ENCODE measurements at regions not wholly inside any gene's neighbourhood (a gene's known extent, or its start where the extent isn't known, plus 50 kb on each side); places are given as distances from the start of the nearest gene placed in this dataset.

GRCh38 chr3:59553076-59553475 lies 503.3 kb upstream of the CFAP20DC start:
- no peak overlapping the region for H3K9ac ChIP-seq (ENCODE audit: low read depth, low read length)
- H3K27me3 ChIP-seq (ENCODE audit: control insufficient read depth, insufficient read depth, low read length): no peaks in the 10 kb centered on the region
- no peaks in the 10 kb centered on the region for H3K9me3 ChIP-seq (ENCODE audit: control insufficient read depth, insufficient read depth, low read length)
- no peak overlapping the region for H3K4me3 ChIP-seq (ENCODE audit: low read depth, low read length)
- H3K36me3 ChIP-seq (ENCODE audit: control insufficient read depth, insufficient read depth, low read length): no peaks in the 10 kb centered on the region
- no peaks in the 10 kb centered on the region for H3K4me1 ChIP-seq (ENCODE audit: control insufficient read depth, insufficient read depth, low read length)

GRCh38 chr3:59551834-59552233 lies 502.0 kb upstream of the CFAP20DC start:
- Histone ChIP-seq H3K27me3 (ENCODE audit: control insufficient read depth, insufficient read depth, low read length) (no peaks in the 10 kb centered on the region), H3K4me1 (ENCODE audit: control insufficient read depth, insufficient read depth, low read length) (no peaks in the 10 kb centered on the region), H3K9me3 (ENCODE audit: control insufficient read depth, insufficient read depth, low read length) (no peaks in the 10 kb centered on the region), H3K36me3 (ENCODE audit: control insufficient read depth, insufficient read depth, low read length) (no peaks in the 10 kb centered on the region), H3K9ac (ENCODE audit: low read depth, low read length) (no peak overlapping the region), H3K4me3 (ENCODE audit: low read depth, low read length) (no peak overlapping the region)

- Histone ChIP-seq H3K9ac (ENCODE audit: low read depth, low read length) (no peak overlapping the region), H3K36me3 (ENCODE audit: control insufficient read depth, insufficient read depth, low read length) (no peaks in the 10 kb centered on the region), H3K27me3 (ENCODE audit: control insufficient read depth, insufficient read depth, low read length) (no peaks in the 10 kb centered on the region), H3K4me3 (ENCODE audit: low read depth, low read length) (no peak overlapping the region), H3K4me1 (ENCODE audit: control insufficient read depth, insufficient read depth, low read length) (no peaks in the 10 kb centered on the region), H3K9me3 (ENCODE audit: control insufficient read depth, insufficient read depth, low read length) (no peaks in the 10 kb centered on the region)
These were observed 500.1 kb upstream of the CFAP20DC start for GRCh38 chr3:59549962-59550361.

- Histone ChIP-seq H3K27me3 (ENCODE audit: control insufficient read depth, insufficient read depth, low read length) (no peaks in the 10 kb centered on the region), H3K36me3 (ENCODE audit: control insufficient read depth, insufficient read depth, low read length) (no peaks in the 10 kb centered on the region), H3K4me3 (ENCODE audit: low read depth, low read length) (no peak overlapping the region), H3K4me1 (ENCODE audit: control insufficient read depth, insufficient read depth, low read length) (no peaks in the 10 kb centered on the region), H3K9ac (ENCODE audit: low read depth, low read length) (no peak overlapping the region), H3K9me3 (ENCODE audit: control insufficient read depth, insufficient read depth, low read length) (no peaks in the 10 kb centered on the region)
These were observed 498.0 kb upstream of the CFAP20DC start for GRCh38 chr3:59547874-59548273.

- no peaks in the 10 kb centered on the region for H3K4me1 ChIP-seq (ENCODE audit: control insufficient read depth, insufficient read depth, low read length)
- no peak overlapping the region for H3K4me3 ChIP-seq (ENCODE audit: low read depth, low read length)
- H3K9me3 ChIP-seq (ENCODE audit: control insufficient read depth, insufficient read depth, low read length): no peaks in the 10 kb centered on the region
- no peaks in the 10 kb centered on the region for H3K36me3 ChIP-seq (ENCODE audit: control insufficient read depth, insufficient read depth, low read length)
- no peaks in the 10 kb centered on the region for H3K27me3 ChIP-seq (ENCODE audit: control insufficient read depth, insufficient read depth, low read length)
- no peak overlapping the region for H3K9ac ChIP-seq (ENCODE audit: low read depth, low read length)
These were observed 496.7 kb upstream of the CFAP20DC start for GRCh38 chr3:59546522-59546921.

- no peaks in the 10 kb centered on the region for H3K9me3 ChIP-seq (ENCODE audit: control insufficient read depth, insufficient read depth, low read length)
- no peaks in the 10 kb centered on the region for H3K27me3 ChIP-seq (ENCODE audit: control insufficient read depth, insufficient read depth, low read length)
- no peaks in the 10 kb centered on the region for H3K4me1 ChIP-seq (ENCODE audit: control insufficient read depth, insufficient read depth, low read length)
- H3K36me3 ChIP-seq (ENCODE audit: control insufficient read depth, insufficient read depth, low read length): no peaks in the 10 kb centered on the region
- no peak overlapping the region for H3K4me3 ChIP-seq (ENCODE audit: low read depth, low read length)
- no peak overlapping the region for H3K9ac ChIP-seq (ENCODE audit: low read depth, low read length)
These were observed 495.5 kb upstream of the CFAP20DC start for GRCh38 chr3:59545374-59545773.

- Histone ChIP-seq H3K9ac (ENCODE audit: low read depth, low read length) (no peak overlapping the region), H3K9me3 (ENCODE audit: control insufficient read depth, insufficient read depth, low read length) (no peaks in the 10 kb centered on the region), H3K36me3 (ENCODE audit: control insufficient read depth, insufficient read depth, low read length) (no peaks in the 10 kb centered on the region), H3K27me3 (ENCODE audit: control insufficient read depth, insufficient read depth, low read length) (no peaks in the 10 kb centered on the region), H3K4me1 (ENCODE audit: control insufficient read depth, insufficient read depth, low read length) (no peaks in the 10 kb centered on the region), H3K4me3 (ENCODE audit: low read depth, low read length) (no peak overlapping the region)
These were observed 492.5 kb upstream of the CFAP20DC start for GRCh38 chr3:59542276-59542675.

- Histone ChIP-seq H3K9me3 (ENCODE audit: control insufficient read depth, insufficient read depth, low read length) (no peaks in the 10 kb centered on the region), H3K4me1 (ENCODE audit: control insufficient read depth, insufficient read depth, low read length) (no peaks in the 10 kb centered on the region), H3K4me3 (ENCODE audit: low read depth, low read length) (no peak overlapping the region), H3K27me3 (ENCODE audit: control insufficient read depth, insufficient read depth, low read length) (no peaks in the 10 kb centered on the region), H3K36me3 (ENCODE audit: control insufficient read depth, insufficient read depth, low read length) (no peaks in the 10 kb centered on the region), H3K9ac (ENCODE audit: low read depth, low read length) (no peak overlapping the region)
These were observed 490.9 kb upstream of the CFAP20DC start for GRCh38 chr3:59540696-59541095.

GRCh38 chr3:59540241-59540640 lies 490.4 kb upstream of the CFAP20DC start:
- Histone ChIP-seq H3K4me1 (ENCODE audit: control insufficient read depth, insufficient read depth, low read length) (no peaks in the 10 kb centered on the region), H3K9ac (ENCODE audit: low read depth, low read length) (no peak overlapping the region), H3K4me3 (ENCODE audit: low read depth, low read length) (no peak overlapping the region), H3K27me3 (ENCODE audit: control insufficient read depth, insufficient read depth, low read length) (no peaks in the 10 kb centered on the region), H3K36me3 (ENCODE audit: control insufficient read depth, insufficient read depth, low read length) (no peaks in the 10 kb centered on the region), H3K9me3 (ENCODE audit: control insufficient read depth, insufficient read depth, low read length) (no peaks in the 10 kb centered on the region)

- H3K4me1 ChIP-seq (ENCODE audit: control insufficient read depth, insufficient read depth, low read length): no peaks in the 10 kb centered on the region
- no peak overlapping the region for H3K9ac ChIP-seq (ENCODE audit: low read depth, low read length)
- H3K36me3 ChIP-seq (ENCODE audit: control insufficient read depth, insufficient read depth, low read length): no peaks in the 10 kb centered on the region
- H3K4me3 ChIP-seq (ENCODE audit: low read depth, low read length): no peak overlapping the region
- H3K9me3 ChIP-seq (ENCODE audit: control insufficient read depth, insufficient read depth, low read length): no peaks in the 10 kb centered on the region
- no peaks in the 10 kb centered on the region for H3K27me3 ChIP-seq (ENCODE audit: control insufficient read depth, insufficient read depth, low read length)
These were observed 489.1 kb upstream of the CFAP20DC start for GRCh38 chr3:59538753-59539432.

- Histone ChIP-seq H3K4me1 (ENCODE audit: control insufficient read depth, insufficient read depth, low read length) (no peaks in the 10 kb centered on the region), H3K9ac (ENCODE audit: low read depth, low read length) (no peak overlapping the region), H3K36me3 (ENCODE audit: control insufficient read depth, insufficient read depth, low read length) (no peaks in the 10 kb centered on the region), H3K4me3 (ENCODE audit: low read depth, low read length) (no peak overlapping the region), H3K9me3 (ENCODE audit: control insufficient read depth, insufficient read depth, low read length) (no peaks in the 10 kb centered on the region), H3K27me3 (ENCODE audit: control insufficient read depth, insufficient read depth, low read length) (no peaks in the 10 kb centered on the region)
These were observed 486.0 kb upstream of the CFAP20DC start for GRCh38 chr3:59535791-59536221.

- Histone ChIP-seq H3K9me3 (ENCODE audit: control insufficient read depth, insufficient read depth, low read length) (no peaks in the 10 kb centered on the region), H3K27me3 (ENCODE audit: control insufficient read depth, insufficient read depth, low read length) (no peaks in the 10 kb centered on the region), H3K4me1 (ENCODE audit: control insufficient read depth, insufficient read depth, low read length) (no peaks in the 10 kb centered on the region)
These were observed 482.2 kb upstream of the CFAP20DC start for GRCh38 chr3:59531994-59532393.

More at GRCh38 chr3:59531994-59532393, 482.2 kb upstream of the CFAP20DC start:
- no peaks in the 10 kb centered on the region for H3K36me3 ChIP-seq (ENCODE audit: control insufficient read depth, insufficient read depth, low read length)
- no peak overlapping the region for H3K4me3 ChIP-seq (ENCODE audit: low read depth, low read length)
- H3K9ac ChIP-seq (ENCODE audit: low read depth, low read length): no peak overlapping the region

Measured in iPS-15b (cell line).